Peyer's patch (tissue), 4 donors: ENCODE measurements at regions not wholly inside any gene's neighbourhood (a gene's known extent, or its start where the extent isn't known, plus 50 kb on each side); places are given as distances from the start of the nearest gene placed in this dataset.

Experiments
- DNase-seq, 3 donors: peaks; one replicate each; pipeline ENCODE4 v3.0.0-alpha.2; 2017 to 2019
- H3K27ac ChIP-seq, 4 donors: fragments of 200-600 bp; sonication (generic); one replicate each; pipeline ENCODE4 v1.5.1; 2016 to 2019
- H3K27me3 ChIP-seq, 2 donors: fragments of 200-600 bp; sonication (generic); one replicate each; pipeline ENCODE4 v1.5.1; 2019
- H3K36me3 ChIP-seq, 3 donors: fragments of 200-600 bp; sonication (generic); one replicate each; pipeline ENCODE4 v1.5.1; 2016 to 2019
- H3K4me1 ChIP-seq, 4 donors: fragments of 200-600 bp; sonication (generic); one replicate each; pipeline ENCODE4 v1.5.1; 2016 to 2019
- H3K4me3 ChIP-seq, 4 donors: fragments of 200-600 bp; sonication (generic); 1 replicate in 3 of 4; 2 replicates in 1 of 4; pipeline ENCODE4 v1.5.1; 2016 to 2019; ENCODE audit warnings: mild to moderate bottlenecking in 1 of 4
- H3K9me3 ChIP-seq, 4 donors: fragments of 200-600 bp; sonication (generic); one replicate each; pipeline ENCODE4 v1.5.1; 2016 to 2019; ENCODE audit warnings: mild to moderate bottlenecking in 1 of 4
- POLR2A ChIP-seq, 2 donors: fragments of 450-650 bp; IDR thresholded peaks; one replicate each; pipeline ENCODE4 v1.5.1; 2017; ENCODE audit warnings: antibody characterized with exemption in 2 of 2, mild to moderate bottlenecking in 2 of 2, moderate library complexity in 2 of 2
- TF ChIP-seq, protein P1 (sequence below), 6 experiments: fragments of 450-650 bp in 4 of 6; fragments of 200-600 bp in 2 of 6; sonication (generic) in 1 of 6; IDR thresholded peaks; one replicate each; pipeline ENCODE4 v1.5.1; 2017 to 2019; ENCODE audit warnings: antibody characterized with exemption in 6 of 6, mild to moderate bottlenecking in 3 of 6, moderate library complexity in 1 of 6

DNA sequence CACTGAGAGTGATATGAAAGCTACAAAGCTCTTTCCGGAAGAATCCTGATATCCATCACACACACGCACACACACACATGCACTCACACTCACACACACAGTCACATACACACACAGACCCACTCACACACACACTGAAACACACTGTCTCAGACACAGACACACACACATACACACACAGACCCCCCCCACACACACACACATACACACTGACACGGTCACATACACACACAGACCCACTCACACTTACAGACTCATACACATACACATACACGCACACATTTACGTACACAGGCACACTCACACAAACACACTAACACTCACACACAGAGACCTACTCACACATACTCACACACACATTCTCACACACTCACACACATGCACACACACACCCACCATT lies 58.6 kb downstream of the LIG4 start:
- H3K4me1 ChIP-seq: no peaks in the 10 kb centered on the region
- no peak overlapping the region for H3K4me3 ChIP-seq
- no peaks in the 10 kb centered on the region for H3K27me3 ChIP-seq
- H3K27ac ChIP-seq: no peak overlapping the region
- no peak for DNase-seq
- no peaks in the 10 kb centered on the region for H3K9me3 ChIP-seq
- TF ChIP-seq, protein P1, sequence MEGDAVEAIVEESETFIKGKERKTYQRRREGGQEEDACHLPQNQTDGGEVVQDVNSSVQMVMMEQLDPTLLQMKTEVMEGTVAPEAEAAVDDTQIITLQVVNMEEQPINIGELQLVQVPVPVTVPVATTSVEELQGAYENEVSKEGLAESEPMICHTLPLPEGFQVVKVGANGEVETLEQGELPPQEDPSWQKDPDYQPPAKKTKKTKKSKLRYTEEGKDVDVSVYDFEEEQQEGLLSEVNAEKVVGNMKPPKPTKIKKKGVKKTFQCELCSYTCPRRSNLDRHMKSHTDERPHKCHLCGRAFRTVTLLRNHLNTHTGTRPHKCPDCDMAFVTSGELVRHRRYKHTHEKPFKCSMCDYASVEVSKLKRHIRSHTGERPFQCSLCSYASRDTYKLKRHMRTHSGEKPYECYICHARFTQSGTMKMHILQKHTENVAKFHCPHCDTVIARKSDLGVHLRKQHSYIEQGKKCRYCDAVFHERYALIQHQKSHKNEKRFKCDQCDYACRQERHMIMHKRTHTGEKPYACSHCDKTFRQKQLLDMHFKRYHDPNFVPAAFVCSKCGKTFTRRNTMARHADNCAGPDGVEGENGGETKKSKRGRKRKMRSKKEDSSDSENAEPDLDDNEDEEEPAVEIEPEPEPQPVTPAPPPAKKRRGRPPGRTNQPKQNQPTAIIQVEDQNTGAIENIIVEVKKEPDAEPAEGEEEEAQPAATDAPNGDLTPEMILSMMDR (IDR thresholded peaks at IDR 0.05): no peak
- TF ChIP-seq POLR2A (IDR thresholded peaks at IDR 0.05): no peak
- H3K36me3 ChIP-seq: no peaks in the 10 kb centered on the region

GRCh38 chr13:108155185-108156106 lies 59.9 kb downstream of the LIG4 start:
- H3K9me3 ChIP-seq: no peaks in the 10 kb centered on the region
- DNase-seq: peak; percentile 46 to 80 (median 75)
- TF ChIP-seq POLR2A (IDR thresholded peaks at IDR 0.05): no peak
- TF ChIP-seq, protein P1 (IDR thresholded peaks at IDR 0.05): peak; percentile 38 to 90 (median 83)
- no peaks in the 10 kb centered on the region for H3K4me1 ChIP-seq
- no peaks in the 10 kb centered on the region for H3K27me3 ChIP-seq
- no peak overlapping the region for H3K4me3 ChIP-seq
- peak overlapping the region in 3 of 4 donors; percentile 3 to 70 (median 70) for H3K27ac ChIP-seq
- no peaks in the 10 kb centered on the region for H3K36me3 ChIP-seq

DNA sequence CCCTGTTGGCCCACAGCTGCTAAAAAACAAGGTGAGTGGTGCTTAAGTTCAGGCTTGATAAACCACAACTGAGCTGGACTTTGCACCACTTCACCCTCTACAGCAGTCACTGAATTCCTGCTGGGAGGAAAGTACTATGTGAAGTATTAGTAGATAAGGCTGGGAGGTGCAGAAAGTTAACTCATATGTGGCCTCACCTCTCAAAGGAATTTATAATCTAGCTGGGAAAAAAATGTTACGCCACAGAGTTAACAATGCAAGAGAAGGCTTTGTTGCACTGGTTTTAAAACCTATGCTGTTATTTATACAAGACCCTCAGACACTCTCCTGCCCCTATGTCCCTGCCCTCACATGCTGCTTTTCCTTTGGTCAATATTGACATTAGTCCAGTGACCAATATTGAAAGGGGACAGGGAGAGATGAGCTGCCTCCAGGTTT lies 60.9 kb downstream of the LIG4 start:
- Histone ChIP-seq H3K9me3 (no peaks in the 10 kb centered on the region), H3K36me3 (no peaks in the 10 kb centered on the region), H3K4me1 (no peaks in the 10 kb centered on the region), H3K4me3 (peak overlapping the region in 1 of 4 donors; percentile 1), H3K27me3 (no peaks in the 10 kb centered on the region), H3K27ac (peak overlapping the region in 3 of 4 donors; percentile 3 to 70 (median 70))
- TF ChIP-seq, protein P1 (IDR thresholded peaks at IDR 0.05): no peak
- TF ChIP-seq POLR2A (IDR thresholded peaks at IDR 0.05): no peak
- peak in 1 of 3 donors; percentile 80 for DNase-seq

DNA sequence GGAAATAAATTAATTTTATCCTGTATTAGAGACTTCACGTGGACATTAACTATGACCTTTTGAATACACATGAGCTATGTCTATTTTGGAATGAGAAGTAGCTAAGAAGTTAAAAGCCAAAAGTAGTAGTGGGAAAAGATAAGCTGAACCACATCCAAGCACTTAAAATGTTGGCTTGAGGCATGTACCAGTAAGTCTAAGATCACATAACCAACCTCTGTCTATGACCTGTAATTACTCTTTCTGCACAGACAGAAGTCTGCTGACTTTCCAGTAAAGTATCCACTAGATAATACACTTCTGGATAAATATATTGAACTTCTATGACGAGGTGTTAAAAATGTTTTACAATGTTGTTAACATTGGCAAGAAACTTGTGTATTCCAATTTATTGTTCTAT lies 68.7 kb downstream of the LIG4 start:
- no peak for TF ChIP-seq POLR2A (IDR thresholded peaks at IDR 0.05)
- TF ChIP-seq, protein P1 (IDR thresholded peaks at IDR 0.05): no peak
- H3K4me3 ChIP-seq: no peak overlapping the region
- H3K9me3 ChIP-seq: no peaks in the 10 kb centered on the region
- no peak for DNase-seq
- no peaks in the 10 kb centered on the region for H3K36me3 ChIP-seq
- H3K27me3 ChIP-seq: no peaks in the 10 kb centered on the region
- H3K4me1 ChIP-seq: no peaks in the 10 kb centered on the region
- no peak overlapping the region for H3K27ac ChIP-seq

DNA sequence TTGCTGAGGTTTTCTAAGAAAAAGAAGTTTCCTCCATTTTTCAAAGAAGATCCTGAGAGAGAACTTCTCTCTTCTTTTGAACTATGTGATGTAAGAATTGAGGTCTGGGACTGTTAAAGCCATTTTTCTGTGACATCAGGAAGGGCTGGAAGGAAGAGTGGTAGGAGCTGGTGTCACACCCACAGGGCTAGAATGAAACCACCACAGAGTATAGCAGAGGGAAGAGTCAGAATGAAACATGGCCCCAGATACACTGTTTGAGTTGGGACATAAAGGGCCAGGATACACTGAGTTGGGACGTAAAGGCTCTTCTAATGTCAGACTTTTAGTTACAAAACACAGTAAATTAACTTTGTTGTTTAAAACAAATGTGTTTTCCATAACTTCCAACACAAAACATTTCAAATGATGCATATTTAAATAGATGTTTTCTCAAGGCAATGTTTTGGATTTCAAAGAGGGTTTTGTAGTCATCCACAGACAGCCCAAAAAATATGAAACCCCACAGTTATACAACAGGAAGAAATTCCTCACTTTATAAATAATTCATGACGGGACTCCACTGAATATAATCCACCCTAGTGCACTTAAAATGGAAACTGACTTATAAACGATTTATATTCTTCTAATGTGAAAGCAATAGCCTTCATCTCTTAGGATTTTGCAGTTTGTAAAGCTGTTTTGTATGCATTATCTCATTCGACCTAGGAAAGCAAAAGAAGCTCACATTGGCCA lies 72.5 kb downstream of the LIG4 start:
- Histone ChIP-seq H3K9me3 (no peaks in the 10 kb centered on the region), H3K27ac (no peak overlapping the region), H3K36me3 (no peaks in the 10 kb centered on the region), H3K4me3 (no peak overlapping the region), H3K4me1 (no peaks in the 10 kb centered on the region), H3K27me3 (no peaks in the 10 kb centered on the region)
- no peak for DNase-seq
- no peak for TF ChIP-seq POLR2A (IDR thresholded peaks at IDR 0.05)
- TF ChIP-seq, protein P1 (IDR thresholded peaks at IDR 0.05): no peak
